Testis (tissue), 2 donors: ENCODE measurements at regions not wholly inside any gene's neighbourhood (a gene's known extent, or its start where the extent isn't known, plus 50 kb on each side); places are given as distances from the start of the nearest gene placed in this dataset.

Experiments
- DNase-seq: peaks from one replicate; pipeline ENCODE4 v3.0.0-alpha.2; 2019
- H3K27ac ChIP-seq, 2 donors: fragments of 200-600 bp; sonication (generic); one replicate each; pipeline ENCODE4 v1.5.1; 2019
- H3K27me3 ChIP-seq: fragments of 200-600 bp; sonication (generic); one replicate; pipeline ENCODE4 v1.5.1; 2019
- H3K36me3 ChIP-seq: fragments of 200-600 bp; sonication (generic); one replicate; pipeline ENCODE4 v1.5.1; 2017; ENCODE audit warnings: low read depth; ENCODE audit errors: missing control alignments
- H3K4me1 ChIP-seq: fragments of 200-600 bp; sonication (generic); one replicate; pipeline ENCODE4 v1.5.1; 2019
- H3K4me3 ChIP-seq, 2 donors: fragments of 200-600 bp; sonication (generic); one replicate each; pipeline ENCODE4 v1.5.1; 2017 to 2019
- H3K9me3 ChIP-seq: fragments of 200-600 bp; sonication (generic); one replicate; pipeline ENCODE4 v1.5.1; 2017
- CTCF ChIP-seq, 3 experiments: fragments of 450-650 bp in 2 of 3; fragments of 200-600 bp in 1 of 3; sonication (generic) in 1 of 3; IDR thresholded peaks; one replicate each; pipeline ENCODE4 v1.5.1; 2016 to 2019; ENCODE audit warnings: antibody characterized with exemption in 3 of 3, mild to moderate bottlenecking in 2 of 3, moderate library complexity in 1 of 3
- POLR2A ChIP-seq: fragments of 450-650 bp; IDR thresholded peaks from one replicate; pipeline ENCODE4 v1.6.1; 2017; ENCODE audit warnings: antibody characterized with exemption, mild to moderate bottlenecking, moderate library complexity
- WGBS, 2 donors: methylation state at CpG; one replicate each; pipeline ENCODE4 v1.1.5; 2018; 5-methylcytosine and 5-hydroxymethylcytosine counted together
- intact Hi-C: fragments of 100-400 bp; cut with DNase I; formaldehyde crosslinking; loops from one replicate; pipeline ENCODE4 v1.15.1; 2023; ENCODE audit warnings: low total_unique reads

GRCh38 chr3:139794469-139795265, 116.9 kb upstream of the NMNAT3 start:
- no peak for DNase-seq
- H3K36me3 ChIP-seq: no peaks in the 10 kb centered on the region
- H3K9me3 ChIP-seq: no peaks in the 10 kb centered on the region
- WGBS, 2 donors: 65 to 79% methylated on average over 6 of the region's 6 CpGs
- intact Hi-C loops: no loop called here
- no peak overlapping the region for H3K27ac ChIP-seq
- H3K4me3 ChIP-seq: no peak overlapping the region
- no peaks in the 10 kb centered on the region for H3K4me1 ChIP-seq
- TF ChIP-seq CTCF (IDR thresholded peaks at IDR 0.05) (no peak), POLR2A (no peak)
- no peaks in the 10 kb centered on the region for H3K27me3 ChIP-seq

- DNase-seq: no peak
- no peak overlapping the region for H3K27ac ChIP-seq
- H3K27me3 ChIP-seq: no peaks in the 10 kb centered on the region
- TF ChIP-seq CTCF (IDR thresholded peaks at IDR 0.05) (no peak), POLR2A (no peak)
- no peaks in the 10 kb centered on the region for H3K36me3 ChIP-seq
- WGBS, 2 donors: 70 to 84% methylated on average over 3 of the region's 3 CpGs
- intact Hi-C loops: no loop called here
- H3K4me1 ChIP-seq: no peaks in the 10 kb centered on the region
- H3K4me3 ChIP-seq: no peak overlapping the region
- H3K9me3 ChIP-seq: no peaks in the 10 kb centered on the region
These were observed 115.6 kb upstream of the NMNAT3 start for GRCh38 chr3:139793408-139793807.

- no peak for TF ChIP-seq POLR2A
- TF ChIP-seq CTCF (IDR thresholded peaks at IDR 0.05): no peak
- DNase-seq: no peak
- intact Hi-C loops: no loop called here
These were observed 102.8 kb upstream of the NMNAT3 start for GRCh38 chr3:139780593-139780992.

GRCh38 chr3:139778682-139779233, 101.0 kb upstream of the NMNAT3 start:
- Histone ChIP-seq H3K27me3 (no peaks in the 10 kb centered on the region), H3K27ac (no peak overlapping the region), H3K9me3 (no peaks in the 10 kb centered on the region), H3K4me3 (no peak overlapping the region), H3K4me1 (no peaks in the 10 kb centered on the region), H3K36me3 (no peaks in the 10 kb centered on the region)
- no peak for DNase-seq
- intact Hi-C loops: no loop called here
- WGBS, 2 donors: 42 to 58% methylated on average over 10 of the region's 10 CpGs
- TF ChIP-seq CTCF (IDR thresholded peaks at IDR 0.05): no peak
- no peak for TF ChIP-seq POLR2A

More at GRCh38 chr3:139780593-139780992, 102.8 kb upstream of the NMNAT3 start:
- no peaks in the 10 kb centered on the region for H3K9me3 ChIP-seq
- no peaks in the 10 kb centered on the region for H3K36me3 ChIP-seq
- WGBS, 2 donors: 47 to 62% methylated on average over 1 of the region's 1 CpG
- no peaks in the 10 kb centered on the region for H3K27me3 ChIP-seq
- H3K4me3 ChIP-seq: no peak overlapping the region
- H3K27ac ChIP-seq: no peak overlapping the region
- H3K4me1 ChIP-seq: no peaks in the 10 kb centered on the region
